Pulmonary artery endothelial cell (primary cell): ENCODE measurements at regions not wholly inside any gene's neighbourhood (a gene's known extent, or its start where the extent isn't known, plus 50 kb on each side); places are given as distances from the start of the nearest gene placed in this dataset.

Experiments used
- DNase-seq: peaks from one replicate; pipeline ENCODE4 v3.0.0-alpha.2; 2011; ENCODE audit warnings: low read depth, low spot score

DNA sequence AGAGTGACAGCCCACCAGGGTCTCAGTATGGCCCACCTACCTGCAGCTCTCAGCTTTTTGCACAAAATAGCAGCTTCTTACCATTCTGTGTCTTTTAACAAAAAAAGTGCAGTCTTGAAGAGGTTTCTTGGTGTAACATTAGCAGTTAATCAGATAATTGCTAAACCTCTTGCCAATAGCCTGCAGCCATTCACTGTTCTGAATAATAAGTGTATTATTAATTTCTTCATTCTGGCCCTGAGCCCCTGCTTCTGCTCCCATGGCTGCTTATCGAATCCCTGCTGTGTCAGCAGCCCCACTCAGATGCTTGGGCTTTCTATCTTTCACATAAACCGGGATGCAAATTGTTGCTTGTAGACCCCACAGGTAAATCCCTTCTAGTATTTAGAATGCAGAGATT lies 485.9 kb downstream of the CAAP1 start:
- no peak for DNase-seq

DNA sequence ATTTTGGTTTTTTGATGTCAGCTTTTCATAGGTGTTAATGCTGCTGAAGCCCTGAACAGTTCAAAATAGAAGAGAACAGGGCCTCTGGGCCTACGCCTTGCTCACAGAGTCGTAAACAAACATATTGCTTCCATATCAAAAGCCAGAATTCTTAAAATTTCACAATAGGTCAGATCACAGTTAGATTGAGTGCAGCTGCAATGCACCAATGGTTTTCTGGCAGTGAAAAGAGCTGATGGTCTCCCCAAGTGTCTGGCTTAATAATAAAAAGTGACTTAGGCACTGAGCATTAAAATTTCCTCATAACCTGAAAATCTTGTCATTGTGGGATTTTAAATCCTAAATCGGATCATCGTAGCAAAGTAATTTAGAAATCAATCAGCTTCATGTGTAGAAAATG lies 493.0 kb downstream of the CAAP1 start:
- DNase-seq = no peak

DNA sequence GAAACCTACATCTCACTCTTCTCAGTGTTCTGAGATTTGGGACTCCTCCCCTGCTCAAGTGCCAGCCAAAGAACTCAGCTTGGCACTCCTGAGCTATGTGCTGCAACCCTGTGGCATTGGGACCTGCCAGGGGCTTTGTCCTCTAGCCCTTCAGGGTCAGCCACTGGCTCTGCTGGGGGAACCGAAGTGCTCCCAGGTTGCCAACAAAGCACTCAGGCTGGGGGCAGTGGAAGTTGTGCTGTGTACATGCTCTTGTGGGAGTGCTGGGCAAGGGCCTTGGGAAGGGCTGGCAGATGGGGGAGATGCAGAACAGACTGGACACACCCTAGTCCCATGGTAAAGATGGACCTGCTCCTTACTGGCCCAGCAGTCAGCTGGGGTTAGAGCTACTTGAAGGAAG lies 498.6 kb downstream of the CAAP1 start:
- no peak for DNase-seq

DNA sequence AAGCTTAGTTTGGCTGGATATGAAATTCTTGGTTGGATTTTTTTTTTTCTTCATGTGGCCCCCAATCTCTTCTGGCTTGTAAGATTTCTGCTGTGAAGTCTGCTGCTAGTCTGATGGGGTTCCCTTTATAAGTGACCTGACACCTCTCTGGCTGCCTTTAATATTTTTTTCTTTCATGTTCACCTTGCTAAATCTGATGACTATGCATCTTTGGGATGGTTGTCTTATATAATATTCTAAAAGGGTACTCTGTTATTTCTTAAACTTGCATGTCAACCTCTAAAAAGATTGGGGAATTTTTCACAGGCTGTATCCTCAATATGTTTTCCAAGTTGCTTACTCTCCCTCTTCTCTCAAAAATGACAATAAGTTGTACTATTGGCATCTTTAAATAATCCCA lies 500.0 kb downstream of the CAAP1 start:
- no peak for DNase-seq

DNA sequence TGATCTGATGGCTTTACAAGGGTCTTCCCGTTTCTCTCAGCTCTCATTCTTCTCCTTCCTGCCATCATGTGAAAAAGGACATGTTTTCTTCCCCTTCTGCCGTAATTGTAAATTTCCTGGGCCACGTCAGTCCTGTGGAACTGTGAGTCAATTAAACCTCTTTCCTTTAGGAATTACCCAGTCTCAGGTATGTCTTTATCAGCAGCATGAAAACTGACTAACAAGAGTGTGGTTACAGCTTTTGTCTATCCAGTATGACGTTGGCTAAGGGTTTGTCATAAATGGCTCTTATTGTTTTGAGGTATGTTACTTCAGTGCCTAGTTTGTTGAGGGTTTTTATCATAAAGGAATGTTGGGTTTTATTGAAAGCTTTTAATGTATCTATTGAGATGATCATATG lies 501.6 kb downstream of the CAAP1 start:
- no peak for DNase-seq

DNA sequence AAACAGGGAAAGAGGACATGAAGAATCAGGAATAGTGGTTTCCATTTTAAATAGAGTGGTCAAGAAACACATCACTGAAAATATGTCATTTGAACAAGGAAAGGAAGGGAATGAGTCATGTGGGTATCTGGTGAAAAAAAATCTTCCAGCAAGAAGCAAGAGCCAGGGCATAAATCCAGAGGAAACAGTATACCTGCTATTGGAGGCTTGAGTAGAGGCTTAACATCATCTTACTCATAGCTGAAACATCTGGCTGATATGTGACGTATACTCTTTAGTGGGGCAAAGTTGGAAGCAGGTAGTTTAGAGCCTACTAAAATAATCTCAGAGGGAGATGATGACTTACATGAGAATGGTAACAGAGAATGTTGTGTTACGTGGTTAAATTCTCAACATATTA lies 517.2 kb downstream of the CAAP1 start:
- DNase-seq = no peak

DNA sequence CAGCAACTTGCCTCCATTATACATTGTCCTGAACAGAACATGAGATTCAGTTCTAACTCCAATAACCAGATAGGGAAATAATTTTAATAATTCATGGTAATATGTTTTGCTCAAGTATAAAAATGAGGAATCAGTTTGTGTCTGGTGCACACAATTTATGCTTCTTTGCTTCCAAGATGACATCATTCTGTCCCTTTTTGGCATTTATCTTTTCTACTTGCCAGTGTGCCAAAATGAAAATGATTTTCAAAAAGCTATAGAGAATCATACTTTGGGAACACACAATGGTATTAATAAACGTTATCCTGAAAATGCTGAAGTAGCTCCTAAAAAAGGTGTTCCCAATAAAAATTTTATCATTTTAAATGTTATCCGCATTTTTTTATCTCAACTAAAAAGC lies 519.0 kb downstream of the CAAP1 start:
- no peak for DNase-seq

DNA sequence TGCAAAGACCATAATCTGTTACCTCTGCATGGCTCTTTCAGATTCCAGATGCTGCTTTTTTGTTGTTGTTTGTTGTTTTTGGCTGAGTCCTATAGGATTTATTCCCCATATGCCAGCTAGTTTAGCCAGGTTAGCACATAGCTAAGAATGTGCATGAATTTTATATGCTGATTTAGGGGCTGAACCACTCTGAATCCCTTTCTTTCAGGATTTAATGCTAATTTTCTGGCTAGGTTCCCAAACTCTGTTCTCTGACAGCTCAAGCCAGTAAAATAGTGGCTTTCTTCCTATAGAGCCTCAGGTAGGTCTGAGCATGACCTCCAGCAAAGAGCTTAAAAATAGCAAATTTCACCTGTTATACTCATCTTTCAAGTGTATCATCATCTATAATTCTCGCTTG lies 521.4 kb downstream of the CAAP1 start:
- DNase-seq = no peak

DNA sequence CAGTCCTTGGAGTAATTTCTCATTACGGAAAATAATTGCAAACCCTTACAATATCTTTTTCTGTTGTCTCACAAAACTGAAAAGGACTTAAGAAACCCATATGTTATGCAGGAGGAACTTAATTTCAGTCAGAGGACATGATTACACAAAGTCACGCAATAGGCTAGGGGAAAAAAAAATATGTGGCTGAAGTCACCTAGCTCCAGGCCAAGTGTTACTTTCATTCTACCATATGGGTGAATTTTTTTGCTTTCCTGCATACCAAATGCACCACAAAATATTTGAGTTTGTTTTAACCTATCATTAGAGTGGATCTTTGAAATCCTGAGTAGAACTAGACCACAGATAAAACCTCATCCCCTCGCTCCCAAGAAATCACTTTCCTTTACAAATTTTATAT lies 523.5 kb downstream of the CAAP1 start:
- DNase-seq = no peak

DNA sequence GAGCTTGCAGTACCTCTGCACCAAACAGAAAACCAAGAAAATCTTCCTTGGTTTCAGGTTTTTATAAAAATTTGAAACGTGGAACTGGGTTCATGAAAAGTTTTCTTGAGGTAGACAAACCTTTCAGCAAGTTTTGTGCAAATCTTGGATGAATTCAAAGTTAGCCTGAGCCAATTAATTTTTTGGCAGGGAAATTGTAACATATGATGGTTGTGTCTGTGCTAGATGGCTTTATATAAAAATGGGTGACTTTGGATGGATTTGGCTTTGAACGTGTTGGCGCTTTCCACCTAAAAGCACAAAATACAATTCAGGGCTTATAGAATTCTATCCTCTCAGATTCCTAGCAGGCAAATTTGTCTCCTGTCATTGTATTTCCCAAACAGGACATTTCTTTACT lies 524.4 kb downstream of the CAAP1 start:
- DNase-seq = no peak

DNA sequence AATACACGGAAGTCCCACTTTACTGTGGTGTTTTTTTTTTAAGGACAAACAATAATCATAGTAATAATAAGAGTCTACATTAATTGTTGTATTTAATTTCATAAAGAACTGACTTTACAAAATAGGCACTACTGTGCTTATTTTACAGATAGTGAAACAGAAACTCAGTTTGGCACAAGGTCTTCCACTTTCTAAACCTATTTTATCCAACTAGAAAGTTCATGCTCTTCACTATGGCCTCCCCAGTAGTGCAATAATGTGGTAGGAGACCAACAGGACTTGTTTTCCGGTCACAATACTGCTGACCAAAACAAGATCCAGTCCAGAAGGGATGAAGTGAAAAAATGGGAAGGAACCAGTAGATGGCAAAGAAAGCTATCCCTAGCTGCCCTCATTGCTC lies 531.6 kb downstream of the CAAP1 start:
- no peak for DNase-seq

DNA sequence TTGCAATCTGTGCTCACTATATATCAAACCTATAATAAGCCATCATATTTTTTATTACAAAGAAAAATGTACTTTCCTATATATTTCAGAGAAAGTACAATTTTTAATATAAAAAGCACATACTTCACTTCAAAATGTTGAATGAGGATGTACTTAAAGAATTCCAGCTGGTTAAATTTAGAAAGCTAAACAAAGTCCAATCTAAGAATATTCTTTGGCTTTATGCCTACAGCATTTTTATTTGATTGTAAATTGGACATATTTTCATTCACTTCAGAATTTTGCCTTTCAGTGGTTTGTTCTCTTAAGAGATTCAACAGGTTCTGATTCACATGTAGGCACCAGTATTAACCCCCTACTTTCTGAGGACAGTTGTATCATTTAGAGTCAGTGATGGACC lies 533.8 kb downstream of the CAAP1 start:
- no peak for DNase-seq

DNA sequence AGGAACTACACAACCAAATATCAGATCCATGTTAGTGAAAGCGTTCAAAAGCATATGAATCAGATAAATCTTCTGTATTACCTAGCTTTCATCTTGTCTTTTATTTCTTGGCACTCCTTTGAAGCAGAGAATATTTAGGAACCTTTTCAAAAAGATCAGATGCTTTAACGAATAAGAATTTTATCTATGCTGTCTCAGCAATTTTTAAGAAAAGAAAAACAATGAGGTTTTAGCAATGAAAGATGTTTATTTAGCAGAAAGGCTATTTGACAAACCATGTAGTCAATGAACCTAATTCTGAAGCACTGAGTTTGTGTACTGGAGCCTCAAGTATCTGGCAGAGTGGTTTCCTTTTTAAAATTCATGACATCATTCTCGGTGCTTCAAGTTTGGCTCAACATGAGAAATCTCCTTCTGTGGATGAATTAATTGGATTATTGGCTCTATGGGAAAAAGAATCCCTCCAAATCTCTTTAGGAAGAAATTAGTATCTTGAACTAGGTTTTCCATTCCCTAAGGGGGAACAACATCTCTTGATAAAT lies 534.7 kb downstream of the CAAP1 start:
- no peak for DNase-seq

DNA sequence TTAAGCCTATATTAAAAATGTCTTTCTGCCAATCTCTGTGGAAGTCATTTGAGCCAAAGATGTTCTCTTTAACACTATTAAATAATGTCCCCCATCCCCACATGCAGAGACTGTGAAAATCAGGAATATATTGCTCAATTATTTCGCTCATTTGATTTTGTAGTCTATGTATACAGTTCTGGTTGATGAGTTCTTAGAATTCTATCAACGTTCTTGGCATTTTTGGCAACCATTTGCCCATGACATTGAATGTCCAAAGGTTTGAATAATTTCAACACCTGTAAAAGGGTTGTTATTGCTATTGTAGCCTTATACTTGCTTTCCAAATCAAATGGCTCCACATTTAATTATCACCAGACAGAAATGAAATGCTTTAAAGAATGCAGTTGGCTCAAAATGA lies 536.1 kb downstream of the CAAP1 start:
- no peak for DNase-seq

DNA sequence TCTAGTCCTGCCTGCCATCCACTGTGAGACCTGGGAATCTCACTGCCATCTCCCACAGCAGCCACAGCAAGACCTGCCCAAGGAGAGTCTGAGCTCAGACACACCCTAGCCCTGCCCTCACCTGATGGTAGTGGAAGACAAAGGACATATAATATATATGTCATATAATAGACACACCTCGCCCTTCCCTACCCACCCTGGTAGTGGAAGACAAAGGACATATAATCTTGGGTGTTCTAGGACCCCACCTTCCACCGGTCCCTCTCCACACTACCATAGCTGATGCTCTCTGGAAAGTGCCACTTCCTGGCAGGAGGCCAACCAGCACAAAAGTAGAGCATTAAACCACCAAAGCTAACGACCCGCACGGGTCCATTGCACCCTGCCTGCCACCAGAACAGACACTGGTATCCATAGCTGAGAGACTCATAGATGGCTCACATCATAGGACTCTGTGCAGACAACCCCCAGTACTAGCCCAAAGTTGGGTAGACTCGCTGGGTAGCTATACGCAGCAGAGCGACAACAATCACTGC lies 545.6 kb downstream of the CAAP1 start:
- DNase-seq = no peak

DNA sequence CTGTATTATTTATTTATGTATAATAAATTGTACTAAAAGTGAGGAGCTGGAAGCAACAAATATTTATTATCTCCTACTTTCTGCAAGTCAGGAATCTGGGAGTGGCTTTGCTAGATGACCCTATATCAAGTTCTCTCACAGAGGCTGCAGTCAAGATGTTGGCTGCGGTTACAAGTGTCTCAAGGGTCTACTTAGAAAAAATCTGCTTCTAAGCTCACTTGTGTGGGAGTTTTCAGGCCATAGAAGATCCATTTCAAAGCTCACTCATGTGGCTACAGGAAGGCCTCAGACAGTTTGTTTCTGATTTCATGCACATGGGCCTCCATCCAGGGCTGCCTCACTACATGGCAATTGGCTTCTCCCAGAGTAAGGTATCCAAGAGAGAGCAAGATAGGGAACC lies 551.1 kb downstream of the CAAP1 start:
- no peak for DNase-seq

DNA sequence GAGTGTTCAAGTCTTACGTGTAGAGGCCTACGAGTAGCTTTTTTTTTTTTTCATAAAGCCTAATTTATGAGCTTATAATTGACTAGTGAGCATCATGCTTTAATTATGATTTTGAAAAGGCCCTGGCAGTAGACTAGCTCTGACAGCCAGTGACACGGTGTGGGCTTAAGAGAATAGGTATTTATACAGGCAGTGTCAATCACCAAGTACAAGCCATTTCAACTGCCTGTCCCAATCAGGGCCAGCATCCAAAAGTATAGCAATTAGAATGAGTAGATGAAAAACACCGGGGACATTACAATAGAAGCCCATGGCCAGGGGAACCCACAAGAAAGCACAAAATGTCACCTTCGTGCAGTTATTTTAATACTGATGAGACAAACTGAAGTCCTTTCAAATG lies 552.8 kb downstream of the CAAP1 start:
- DNase-seq = no peak

DNA sequence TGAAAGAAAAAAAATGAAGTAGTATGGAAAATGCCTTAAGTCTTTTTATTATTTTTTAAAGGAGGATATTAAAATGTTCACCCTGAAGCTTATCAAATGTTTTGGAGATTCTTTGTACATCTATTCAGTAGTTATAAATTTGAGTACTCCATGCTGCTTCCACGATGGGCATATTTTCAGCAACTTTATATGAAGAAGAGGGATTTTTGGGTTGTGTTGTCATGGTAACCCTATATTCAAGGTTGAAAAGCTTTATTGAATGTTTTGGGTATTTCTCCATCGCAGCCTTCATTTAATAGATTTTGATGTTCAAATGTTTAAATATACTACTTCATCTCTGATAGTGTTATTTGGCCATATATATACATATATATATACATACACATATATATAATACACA lies 557.5 kb downstream of the CAAP1 start:
- DNase-seq = no peak

DNA sequence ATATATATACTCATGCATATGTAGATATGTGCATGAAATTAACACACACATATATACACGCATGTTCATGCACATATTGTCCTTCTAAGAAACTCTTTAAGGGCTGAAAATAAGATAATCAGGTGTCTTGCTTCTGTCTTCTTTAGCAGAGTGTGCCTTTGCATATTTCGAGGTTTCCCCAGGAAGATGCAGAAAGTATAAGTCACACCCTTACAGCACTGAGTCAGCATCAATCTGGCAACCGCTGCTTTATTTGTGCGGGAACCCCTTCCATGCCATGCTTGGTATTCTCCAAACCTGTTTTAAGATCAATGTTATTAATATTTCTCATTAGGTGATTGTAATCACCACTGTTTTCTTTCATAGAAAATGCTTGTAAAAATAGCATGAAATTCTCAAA lies 557.9 kb downstream of the CAAP1 start:
- no peak for DNase-seq

DNA sequence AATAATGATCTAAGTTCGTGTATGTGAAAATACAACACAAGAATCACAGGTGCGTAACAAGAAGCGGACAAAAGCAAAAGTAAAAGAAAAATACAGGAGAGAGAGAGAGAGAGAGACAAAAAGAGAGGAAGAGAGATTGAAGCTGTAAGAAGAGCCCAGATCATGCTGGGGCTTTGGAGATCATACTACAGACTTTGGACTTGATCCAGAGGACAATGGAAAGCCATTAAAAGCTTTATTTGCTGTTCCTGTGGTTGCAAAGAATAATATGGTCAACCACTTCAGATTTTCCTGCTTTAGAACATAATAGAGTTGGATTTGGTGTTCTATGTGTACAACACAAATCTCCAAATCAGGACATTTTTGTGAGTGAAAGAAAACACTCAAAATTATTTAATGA lies 561.4 kb downstream of the CAAP1 start:
- DNase-seq = no peak

DNA sequence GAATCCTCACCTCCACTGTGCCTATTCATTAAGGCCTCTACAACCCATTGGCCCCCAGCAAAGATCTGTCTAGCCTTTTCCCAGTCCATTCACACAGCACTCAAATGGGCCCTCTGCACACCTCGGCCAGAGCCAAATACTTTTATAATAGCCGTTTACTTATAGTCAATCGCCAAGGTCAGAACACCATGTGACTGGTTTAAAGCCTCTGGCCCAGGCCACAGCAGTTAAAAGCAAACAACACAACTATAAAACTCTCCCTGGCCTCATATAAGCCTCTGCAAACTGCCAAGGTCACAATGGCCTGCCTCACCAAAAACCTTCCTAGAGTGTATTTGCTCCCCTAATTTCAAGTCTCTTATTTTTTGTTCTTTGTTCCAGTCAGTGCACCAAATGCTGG lies 562.6 kb downstream of the CAAP1 start:
- DNase-seq = no peak

DNA sequence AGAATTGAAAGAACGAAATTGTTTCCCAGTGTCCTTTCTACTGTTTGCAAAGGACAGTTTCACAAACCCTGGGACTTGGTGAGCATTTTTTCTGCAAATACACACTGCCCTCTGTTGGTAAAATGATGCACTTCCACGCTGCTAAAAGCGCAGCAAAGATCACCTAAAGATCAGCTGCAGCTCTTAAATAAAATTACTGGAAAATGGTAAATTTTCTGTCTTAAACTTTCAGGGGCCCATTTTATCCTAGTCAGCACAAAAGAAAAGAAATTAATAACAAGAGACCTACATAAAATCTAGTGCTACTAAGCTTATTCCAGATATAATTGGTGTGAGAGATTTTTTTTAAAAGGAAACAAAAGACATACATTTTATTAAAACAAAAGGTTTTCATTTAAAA lies 566.0 kb downstream of the CAAP1 start:
- peak; percentile 29 for DNase-seq

DNA sequence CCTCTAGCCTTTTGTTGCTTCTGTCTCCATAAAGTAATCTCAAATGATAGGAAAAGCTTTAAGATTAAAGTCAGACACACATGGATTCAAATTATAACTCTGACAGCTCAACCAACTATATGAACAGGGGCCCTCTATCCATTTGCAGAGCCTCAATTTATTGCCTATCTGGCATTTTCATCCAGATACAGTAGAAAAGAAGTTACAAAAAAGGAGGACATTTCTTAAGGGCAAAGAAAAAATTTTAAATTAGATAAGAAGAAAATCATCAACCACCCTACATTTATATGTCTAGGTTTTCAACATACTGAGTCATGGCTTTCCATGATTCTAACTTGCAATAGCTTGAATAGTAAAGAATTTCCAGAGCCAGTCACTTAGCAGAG lies 567.2 kb downstream of the CAAP1 start:
- no peak for DNase-seq

DNA sequence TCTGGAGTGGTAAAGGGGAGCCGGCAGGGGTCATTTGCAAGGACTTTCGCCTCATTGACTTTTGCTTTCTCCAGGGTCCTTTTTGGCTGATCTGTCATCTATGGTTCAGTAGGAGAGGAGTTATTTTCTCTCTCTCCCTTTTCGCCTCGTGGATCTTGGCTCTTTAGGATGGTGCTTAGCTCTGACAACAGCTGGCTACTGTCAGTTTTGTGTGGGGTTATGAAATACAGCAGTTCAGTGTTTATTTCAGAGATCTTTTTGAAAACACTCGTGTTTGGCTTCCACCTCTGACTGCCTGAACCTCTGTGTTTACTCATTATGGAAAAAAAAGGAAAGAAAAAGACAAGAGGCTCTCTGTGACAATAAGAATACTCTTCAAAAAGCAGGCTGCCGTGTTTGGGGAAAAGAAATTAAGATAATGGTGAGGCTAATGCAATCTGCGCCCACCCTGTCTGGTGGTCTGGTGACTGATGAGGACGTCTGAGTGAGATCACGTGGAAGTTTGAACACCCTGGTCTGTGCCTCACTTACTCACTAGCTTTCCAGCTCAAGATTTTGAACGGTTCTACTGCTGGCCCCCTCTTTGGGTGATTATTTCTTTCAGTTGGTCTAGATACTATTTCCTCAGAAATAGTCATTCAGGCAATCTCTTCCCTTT lies 567.7 kb downstream of the CAAP1 start:
- no peak for DNase-seq
